ENCODE measurements at regions not wholly inside any gene's neighbourhood (a gene's known extent, or its start where the extent isn't known, plus 50 kb on each side); places are given as distances from the start of the nearest gene placed in this dataset.
A peak's percentile ranks its signal among the peaks of the same experiment; 100 is the strongest.
"Not testable (repeated sequence)": the region's sequence is repeated elsewhere in the genome, so short reads cannot be mapped to it uniquely, and the experiment has no call there.

GRCh38 chr4:179678093-179678814, 2236.0 kb upstream of the AGA start:
- no peak for DNase-seq (ENCODE audit: low spot score)

GRCh38 chr4:179683661-179684060, 2241.4 kb upstream of the AGA start:
- not testable (repeated sequence) for DNase-seq (ENCODE audit: low spot score)

- DNase-seq (ENCODE audit: low spot score) = no peak
Measured at GRCh38 chr4:179692222-179692621, 2250.0 kb upstream of the AGA start.

GRCh38 chr4:179695175-179695574, 2252.9 kb upstream of the AGA start:
- no peak for DNase-seq (ENCODE audit: low spot score)

- DNase-seq (ENCODE audit: low spot score) = no peak
Measured at GRCh38 chr4:179698321-179698720, 2256.1 kb upstream of the AGA start.

- DNase-seq (ENCODE audit: low spot score) = no peak
Measured at GRCh38 chr4:179709961-179710624, 2267.9 kb upstream of the AGA start.

GRCh38 chr4:179719766-179720450, 2277.7 kb upstream of the AGA start:
- no peak for DNase-seq (ENCODE audit: low spot score)

- DNase-seq (ENCODE audit: low spot score) = not testable (repeated sequence)
Measured at GRCh38 chr4:179726491-179726890, 2284.3 kb upstream of the AGA start.

GRCh38 chr4:179728305-179728704, 2286.1 kb upstream of the AGA start:
- no peak for DNase-seq (ENCODE audit: low spot score)

GRCh38 chr4:179736820-179737219, 2294.6 kb upstream of the AGA start:
- not testable (repeated sequence) for DNase-seq (ENCODE audit: low spot score)

GRCh38 chr4:179738822-179739221, 2296.6 kb upstream of the AGA start:
- no peak for DNase-seq (ENCODE audit: low spot score)

- DNase-seq (ENCODE audit: low spot score) = no peak
Measured at GRCh38 chr4:179747218-179747910, 2305.1 kb upstream of the AGA start.

GRCh38 chr4:179748837-179749236, 2306.6 kb upstream of the AGA start:
- DNase-seq (ENCODE audit: low spot score) = no peak

GRCh38 chr4:179750374-179750773, 2308.1 kb upstream of the AGA start:
- peak; percentile 73 for DNase-seq (ENCODE audit: low spot score)

GRCh38 chr4:179751669-179752068, 2309.4 kb upstream of the AGA start:
- no peak for DNase-seq (ENCODE audit: low spot score)

- no peak for DNase-seq (ENCODE audit: low spot score)
Measured at GRCh38 chr4:179755322-179755721, 2313.1 kb upstream of the AGA start.

- peak; percentile 9 for DNase-seq (ENCODE audit: low spot score)
Measured at GRCh38 chr4:179757641-179758040, 2315.4 kb upstream of the AGA start.

GRCh38 chr4:179762840-179763239, 2320.6 kb upstream of the AGA start:
- no peak for DNase-seq (ENCODE audit: low spot score)

- DNase-seq (ENCODE audit: low spot score) = no peak
Measured at GRCh38 chr4:179766938-179767337, 2324.7 kb upstream of the AGA start.

GRCh38 chr4:179768996-179769395, 2326.8 kb upstream of the AGA start:
- no peak for DNase-seq (ENCODE audit: low spot score)

GRCh38 chr4:179797738-179798137, 2355.5 kb upstream of the AGA start:
- DNase-seq (ENCODE audit: low spot score) = no peak

- no peak for DNase-seq (ENCODE audit: low spot score)
Measured at GRCh38 chr4:179803857-179804256, 2361.6 kb upstream of the AGA start.

- no peak for DNase-seq (ENCODE audit: low spot score)
Measured at GRCh38 chr4:179804440-179804839, 2362.2 kb upstream of the AGA start.
